NCI-H774 (cell line): ENCODE measurements at regions not wholly inside any gene's neighbourhood (a gene's known extent, or its start where the extent isn't known, plus 50 kb on each side); places are given as distances from the start of the nearest gene placed in this dataset.
A peak's percentile ranks its signal among the peaks of the same experiment; 100 is the strongest.

ENCODE experiments used
- DNase-seq: peaks from one replicate; lab custom pipeline; 2025; lab: John Stamatoyannopoulos, UW

GRCh38 chr5:54676481-54677340 is 159.2 kb downstream of the SNX18 start:
- no peak for DNase-seq

- no peak for DNase-seq
Observed at GRCh38 chr5:54673523-54674225, 156.1 kb downstream of the SNX18 start.

- no peak for DNase-seq
Observed at GRCh38 chr5:54672871-54673270, 155.3 kb downstream of the SNX18 start.

- DNase-seq = no peak
Observed at GRCh38 chr5:54671681-54672080, 154.1 kb downstream of the SNX18 start.

GRCh38 chr5:54671111-54671531 is 153.6 kb downstream of the SNX18 start:
- DNase-seq = no peak

GRCh38 chr5:54670281-54670680 is 152.7 kb downstream of the SNX18 start:
- DNase-seq = no peak

GRCh38 chr5:54669845-54670244 is 152.3 kb downstream of the SNX18 start:
- DNase-seq = no peak

GRCh38 chr5:54669285-54669684 is 151.7 kb downstream of the SNX18 start:
- DNase-seq = no peak

- no peak for DNase-seq
Observed at GRCh38 chr5:54668096-54668495, 150.5 kb downstream of the SNX18 start.

- no peak for DNase-seq
Observed at GRCh38 chr5:54667136-54667535, 149.6 kb downstream of the SNX18 start.

- DNase-seq = no peak
Observed at GRCh38 chr5:54663866-54664265, 146.3 kb downstream of the SNX18 start.

- DNase-seq = no peak
Observed at GRCh38 chr5:54661111-54661510, 143.6 kb downstream of the SNX18 start.

GRCh38 chr5:54659700-54660131 is 142.2 kb downstream of the SNX18 start:
- no peak for DNase-seq

GRCh38 chr5:54658010-54658409 is 140.5 kb downstream of the SNX18 start:
- DNase-seq = no peak

GRCh38 chr5:54656261-54656728 is 138.7 kb downstream of the SNX18 start:
- no peak for DNase-seq

- no peak for DNase-seq
Observed at GRCh38 chr5:54655761-54656160, 138.2 kb downstream of the SNX18 start.

GRCh38 chr5:54655266-54655665 is 137.7 kb downstream of the SNX18 start:
- DNase-seq = no peak

- no peak for DNase-seq
Observed at GRCh38 chr5:54653956-54654614, 136.5 kb downstream of the SNX18 start.

GRCh38 chr5:54651482-54652076 is 134.0 kb downstream of the SNX18 start:
- peak; percentile 66 for DNase-seq

- no peak for DNase-seq
Observed at GRCh38 chr5:54649041-54649504, 131.5 kb downstream of the SNX18 start.

- DNase-seq = peak; percentile 71
Observed at GRCh38 chr5:54646356-54647101, 129.0 kb downstream of the SNX18 start.
